HG02798 (cell line): ENCODE measurements at regions not wholly inside any gene's neighbourhood (a gene's known extent, or its start where the extent isn't known, plus 50 kb on each side); places are given as distances from the start of the nearest gene placed in this dataset.
"Not testable (repeated sequence)": the region's sequence is repeated elsewhere in the genome, so short reads cannot be mapped to it uniquely, and the experiment has no call there.

Experiments used
- ATAC-seq: cut with Tn5 transposase; IDR thresholded peaks from one replicate; pipeline ENCODE4 v1.9.1; 2021; ENCODE audit warnings: mild to moderate bottlenecking; ENCODE audit not compliant: unreplicated experiment, poor library complexity

GRCh38 chr7:79786187-79786586, 332.7 kb upstream of the MAGI2 start:
- no peak for ATAC-seq

GRCh38 chr7:79785556-79785955, 332.1 kb upstream of the MAGI2 start:
- ATAC-seq: no peak

- ATAC-seq: no peak
Observed at GRCh38 chr7:79782906-79783305, 329.4 kb upstream of the MAGI2 start.

GRCh38 chr7:79782256-79782655, 328.8 kb upstream of the MAGI2 start:
- no peak for ATAC-seq

- no peak for ATAC-seq
Observed at GRCh38 chr7:79781716-79782115, 328.2 kb upstream of the MAGI2 start.

GRCh38 chr7:79778786-79779770, 325.6 kb upstream of the MAGI2 start:
- no peak for ATAC-seq

- no peak for ATAC-seq
Observed at GRCh38 chr7:79775911-79776310, 322.4 kb upstream of the MAGI2 start.

GRCh38 chr7:79774150-79774549, 320.7 kb upstream of the MAGI2 start:
- no peak for ATAC-seq

GRCh38 chr7:79770970-79771369, 317.5 kb upstream of the MAGI2 start:
- ATAC-seq: no peak

- ATAC-seq: no peak
Observed at GRCh38 chr7:79770063-79770462, 316.6 kb upstream of the MAGI2 start.

- not testable (repeated sequence) for ATAC-seq
Observed at GRCh38 chr7:79767876-79768560, 314.6 kb upstream of the MAGI2 start.

GRCh38 chr7:79767192-79767591, 313.7 kb upstream of the MAGI2 start:
- not testable (repeated sequence) for ATAC-seq

- ATAC-seq: no peak
Observed at GRCh38 chr7:79761876-79762429, 308.5 kb upstream of the MAGI2 start.

- not testable (repeated sequence) for ATAC-seq
Observed at GRCh38 chr7:79750941-79751340, 297.5 kb upstream of the MAGI2 start.

- ATAC-seq: no peak
Observed at GRCh38 chr7:79749856-79750255, 296.4 kb upstream of the MAGI2 start.

- ATAC-seq: no peak
Observed at GRCh38 chr7:79741684-79742083, 288.2 kb upstream of the MAGI2 start.

- no peak for ATAC-seq
Observed at GRCh38 chr7:79740076-79740475, 286.6 kb upstream of the MAGI2 start.

- ATAC-seq: not testable (repeated sequence)
Observed at GRCh38 chr7:79739036-79739709, 285.7 kb upstream of the MAGI2 start.

- ATAC-seq: no peak
Observed at GRCh38 chr7:79736418-79736817, 283.0 kb upstream of the MAGI2 start.

- no peak for ATAC-seq
Observed at GRCh38 chr7:79735012-79735411, 281.5 kb upstream of the MAGI2 start.

- no peak for ATAC-seq
Observed at GRCh38 chr7:79734181-79734580, 280.7 kb upstream of the MAGI2 start.
